ENCODE measurements at regions not wholly inside any gene's neighbourhood (a gene's known extent, or its start where the extent isn't known, plus 50 kb on each side); places are given as distances from the start of the nearest gene placed in this dataset.
"Not testable (repeated sequence)": the region's sequence is repeated elsewhere in the genome, so short reads cannot be mapped to it uniquely, and the experiment has no call there.

DNA sequence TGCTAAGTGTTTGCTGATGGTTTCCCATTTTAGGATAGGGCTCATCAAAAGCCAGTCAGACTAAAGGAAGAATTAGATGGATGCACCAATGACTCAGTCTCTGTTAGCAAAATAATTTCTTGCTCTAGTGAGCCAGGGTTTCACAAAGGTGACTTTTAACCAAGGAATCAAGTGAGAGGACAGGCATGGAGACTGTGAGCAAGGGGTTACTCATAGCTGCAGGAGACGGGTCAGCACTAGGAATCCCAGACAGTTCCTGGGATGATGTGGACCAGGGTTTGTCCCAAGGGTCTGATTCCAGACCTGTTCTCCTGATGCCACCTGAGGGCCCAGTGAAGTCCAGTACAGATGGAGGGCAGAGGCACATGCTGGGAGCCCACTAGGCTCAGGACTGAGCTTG lies 138.1 kb downstream of the NOC3L start:
- no peak for DNase-seq
- TF ChIP-seq GATA1 (IDR thresholded peaks at IDR 0.05; ENCODE audit: low read depth, low read length) (no peak), POLR2A (IDR thresholded peaks at IDR 0.05; ENCODE audit: low read length) (no peak)

- TF ChIP-seq POLR2A (IDR thresholded peaks at IDR 0.05; ENCODE audit: low read length) (no peak), GATA1 (IDR thresholded peaks at IDR 0.05; ENCODE audit: low read depth, low read length) (no peak)
- peak; percentile 11 to 23 for DNase-seq
Measured at GRCh38 chr10:94225589-94225988, 137.2 kb downstream of the NOC3L start.

- no peak for TF ChIP-seq POLR2A (IDR thresholded peaks at IDR 0.05; ENCODE audit: low read length)
- TF ChIP-seq GATA1 (IDR thresholded peaks at IDR 0.05; ENCODE audit: low read depth, low read length), result no peak
Measured at GRCh38 chr10:94230134-94230785, 132.5 kb downstream of the NOC3L start.

GRCh38 chr10:94232711-94233383 lies 129.9 kb downstream of the NOC3L start:
- DNase-seq, result no peak
- TF ChIP-seq GATA1 (IDR thresholded peaks at IDR 0.05; ENCODE audit: low read depth, low read length) (no peak), POLR2A (IDR thresholded peaks at IDR 0.05; ENCODE audit: low read length) (no peak)

More at GRCh38 chr10:94230134-94230785, 132.5 kb downstream of the NOC3L start:
- DNase-seq, result no peak

DNA sequence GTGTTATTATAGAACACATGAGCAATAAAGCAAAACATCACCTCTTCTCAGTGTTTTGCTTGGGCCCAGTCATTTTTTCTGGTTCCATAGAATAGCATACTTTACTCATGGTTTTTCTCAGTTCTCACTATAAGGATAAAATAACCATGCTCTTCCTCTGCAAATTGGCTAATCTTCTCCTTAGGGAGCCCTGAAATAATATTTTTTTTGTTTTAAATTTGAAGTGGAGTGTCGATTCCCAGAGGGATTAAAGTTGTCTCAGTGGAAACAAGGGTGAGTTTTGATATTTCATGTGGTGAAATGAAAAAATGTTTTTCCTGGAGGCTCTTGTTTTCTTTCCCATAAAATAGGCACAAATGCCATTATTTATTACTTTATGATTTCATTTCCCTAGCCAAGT lies 127.3 kb downstream of the NOC3L start:
- no peak for DNase-seq
- TF ChIP-seq POLR2A (IDR thresholded peaks at IDR 0.05; ENCODE audit: low read length), result no peak

DNA sequence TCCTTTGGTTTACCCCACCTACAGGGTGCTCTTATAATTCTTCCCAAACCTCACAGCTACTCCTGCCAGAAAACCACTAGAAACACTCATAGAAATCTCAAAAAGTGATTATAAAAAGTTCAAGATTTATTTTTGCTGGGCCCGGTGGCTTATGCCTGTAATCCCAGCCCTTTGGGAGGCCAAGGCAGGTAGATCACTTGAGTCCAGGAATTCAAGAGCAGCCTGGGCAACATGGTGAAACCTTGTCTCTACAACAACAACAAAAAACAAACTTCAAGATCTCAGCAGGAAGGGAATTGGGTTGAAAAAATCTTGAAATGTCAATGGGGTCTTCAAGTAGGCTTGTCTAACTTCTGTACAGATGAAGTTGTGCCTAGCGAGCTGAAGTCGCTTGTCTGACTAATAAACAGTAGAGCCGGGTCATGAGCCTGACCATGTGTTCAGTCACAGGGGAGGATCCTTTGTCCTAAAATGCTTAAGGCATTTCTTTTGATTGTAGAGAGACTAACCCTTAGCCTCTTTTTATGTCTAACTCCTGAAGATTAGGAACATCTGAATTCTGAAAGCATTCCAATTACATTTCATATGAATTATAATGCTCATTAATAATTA lies 124.6 kb downstream of the NOC3L start:
- no peak for DNase-seq
- TF ChIP-seq GATA1 (IDR thresholded peaks at IDR 0.05; ENCODE audit: low read depth, low read length) (no peak), POLR2A (IDR thresholded peaks at IDR 0.05; ENCODE audit: low read length) (no peak)

DNA sequence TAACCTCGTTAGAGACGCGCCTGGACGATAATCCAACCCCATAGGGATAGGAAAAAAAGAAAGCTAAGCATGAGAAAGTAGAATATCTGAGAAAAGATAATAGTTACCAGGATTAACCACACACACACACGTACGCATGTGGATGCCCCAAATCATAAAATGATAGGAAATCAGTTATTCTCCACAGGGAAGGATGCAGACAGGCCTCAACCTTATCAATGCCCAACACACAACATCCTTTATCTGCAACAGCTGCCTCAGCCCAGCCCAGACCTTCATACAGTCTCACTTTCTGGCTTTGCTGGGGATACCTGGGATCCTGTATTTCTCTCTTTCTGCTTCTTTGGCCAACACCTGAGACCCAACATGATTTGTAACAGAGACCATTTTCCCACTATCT lies 123.0 kb downstream of the NOC3L start:
- DNase-seq, result peak in 1 of 2 experiments; percentile 33
- no peak for TF ChIP-seq POLR2A (IDR thresholded peaks at IDR 0.05; ENCODE audit: low read length)
- TF ChIP-seq GATA1 (IDR thresholded peaks at IDR 0.05; ENCODE audit: low read depth, low read length), result no peak

DNA sequence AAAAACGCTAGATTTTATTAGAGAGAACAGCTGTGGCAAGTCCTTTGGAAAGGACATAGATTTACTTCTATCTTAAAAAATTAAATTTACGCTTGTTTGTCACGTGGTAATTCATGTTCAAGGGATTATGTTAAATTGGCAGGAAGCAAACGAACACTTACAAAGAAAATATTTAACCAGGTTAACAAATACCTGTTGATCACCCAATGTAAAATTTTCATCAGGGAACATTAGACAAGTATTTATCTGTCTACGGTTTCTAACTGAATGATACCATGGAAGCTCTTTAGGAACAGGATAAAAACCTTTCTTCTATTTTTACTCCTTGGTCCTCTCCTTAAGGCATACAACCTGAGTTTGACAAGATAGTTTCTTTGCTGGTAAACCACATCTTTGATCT lies 122.2 kb downstream of the NOC3L start:
- no peak for TF ChIP-seq POLR2A (IDR thresholded peaks at IDR 0.05; ENCODE audit: low read length)
- TF ChIP-seq GATA1 (IDR thresholded peaks at IDR 0.05; ENCODE audit: low read depth, low read length), result no peak
- no peak for DNase-seq

- TF ChIP-seq GATA1 (IDR thresholded peaks at IDR 0.05; ENCODE audit: low read depth, low read length), result no peak
- no peak for TF ChIP-seq POLR2A (IDR thresholded peaks at IDR 0.05; ENCODE audit: low read length)
- DNase-seq, result no peak
Measured at GRCh38 chr10:94240901-94241300, 121.8 kb downstream of the NOC3L start.

GRCh38 chr10:94251098-94251497 lies 111.6 kb downstream of the NOC3L start:
- no peak for DNase-seq
- no peak for TF ChIP-seq POLR2A (IDR thresholded peaks at IDR 0.05; ENCODE audit: low read length)
- no peak for TF ChIP-seq GATA1 (IDR thresholded peaks at IDR 0.05; ENCODE audit: low read depth, low read length)

DNA sequence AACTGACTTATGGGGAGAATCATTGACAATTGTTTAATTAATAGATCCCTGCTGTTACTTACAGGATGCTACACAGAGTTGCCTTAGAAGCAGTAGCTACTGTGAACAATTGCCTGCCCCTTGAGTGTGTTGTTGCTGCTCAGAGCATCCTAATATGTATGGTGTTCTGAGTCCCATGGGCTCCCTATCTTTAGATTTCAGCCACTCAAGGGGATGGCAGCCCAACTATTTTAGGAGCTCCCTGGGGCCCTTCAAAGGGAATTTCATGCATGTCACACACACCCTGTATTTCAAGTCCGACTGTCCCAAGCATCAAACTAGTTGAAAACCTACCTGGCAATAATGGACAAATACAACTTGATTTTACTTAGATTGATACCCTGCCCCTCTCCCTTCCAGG lies 111.2 kb downstream of the NOC3L start:
- no peak for DNase-seq
- TF ChIP-seq GATA1 (IDR thresholded peaks at IDR 0.05; ENCODE audit: low read depth, low read length), result no peak
- no peak for TF ChIP-seq POLR2A (IDR thresholded peaks at IDR 0.05; ENCODE audit: low read length)

DNA sequence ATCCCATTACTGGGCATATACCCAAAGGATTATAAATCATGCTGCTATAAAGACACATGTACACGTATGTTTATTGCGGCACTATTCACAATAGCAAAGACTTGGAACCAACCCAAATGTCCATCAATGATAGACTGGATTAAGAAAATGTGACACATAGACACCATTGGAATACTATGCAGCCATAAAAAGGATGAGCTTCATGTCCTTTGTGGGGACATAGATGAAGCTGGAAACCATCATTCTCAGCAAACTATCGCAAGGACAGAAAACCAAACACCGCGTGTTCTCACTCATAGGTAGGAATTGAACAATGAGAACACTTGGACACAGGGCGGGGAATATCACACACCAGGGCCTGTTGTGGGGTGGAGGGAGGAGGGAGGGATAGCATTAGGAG lies 105.3 kb downstream of the NOC3L start:
- DNase-seq, result not testable (repeated sequence)

GRCh38 chr10:94260455-94260854 lies 102.3 kb downstream of the NOC3L start:
- DNase-seq, result no peak
- TF ChIP-seq GATA1 (IDR thresholded peaks at IDR 0.05; ENCODE audit: low read depth, low read length), result no peak
- no peak for TF ChIP-seq POLR2A (IDR thresholded peaks at IDR 0.05; ENCODE audit: low read length)

GRCh38 chr10:94264085-94264484 lies 98.7 kb downstream of the NOC3L start:
- DNase-seq, result no peak
- no peak for TF ChIP-seq GATA1 (IDR thresholded peaks at IDR 0.05; ENCODE audit: low read depth, low read length)
- no peak for TF ChIP-seq POLR2A (IDR thresholded peaks at IDR 0.05; ENCODE audit: low read length)

DNA sequence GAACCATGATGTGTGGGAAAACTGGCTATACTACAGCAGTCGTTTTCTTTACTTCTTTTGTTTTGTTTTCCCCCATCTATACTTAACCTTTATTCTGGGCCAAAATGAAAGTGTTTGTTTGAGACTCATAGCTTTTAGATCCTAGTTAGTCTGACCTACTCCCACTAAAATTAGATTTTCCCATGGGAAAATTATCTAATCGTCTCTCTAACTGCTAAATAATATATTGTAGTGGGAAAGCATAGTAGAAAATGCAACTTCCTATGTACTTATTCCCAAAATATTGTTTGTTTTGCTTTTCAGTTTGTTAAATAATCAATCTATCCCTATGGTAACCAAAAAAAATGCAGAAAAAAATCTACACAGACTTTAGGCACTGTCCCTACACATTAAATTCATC lies 96.6 kb downstream of the NOC3L start:
- no peak for TF ChIP-seq POLR2A (IDR thresholded peaks at IDR 0.05; ENCODE audit: low read length)
- TF ChIP-seq GATA1 (IDR thresholded peaks at IDR 0.05; ENCODE audit: low read depth, low read length), result no peak
- no peak for DNase-seq

All from erythroblast (primary cell).